ENCODE measurements at regions not wholly inside any gene's neighbourhood (a gene's known extent, or its start where the extent isn't known, plus 50 kb on each side); places are given as distances from the start of the nearest gene placed in this dataset.

- no peak for TF ChIP-seq ATOH8 (CRISPR knock-in tag; IDR thresholded peaks at IDR 0.05; ENCODE audit: low read depth)
Measured at GRCh38 chr4:120215350-120215749, 148.7 kb upstream of the MAD2L1 start (continued).

- ChIA-PET CTCF (no interaction called here), POLR2A (no interaction called here)
- no peaks in the 10 kb centered on the region for H3K9me3 ChIP-seq
- 3% methylated on average over 4 of the region's 4 CpGs for WGBS (ENCODE audit: missing lambda C conversion rate)
- H3K4me3 ChIP-seq: no peak overlapping the region
- FAIRE-seq (no peak), DNase-seq (ENCODE audit: low read depth in 1 of 2, low spot score in 1 of 2) (no peak), ATAC-seq (no peak)
- no peak overlapping the region for H3K4me2 ChIP-seq
- H3K4me1 ChIP-seq: no peaks in the 10 kb centered on the region
- no peak for TF ChIP-seq CHD4 (IDR thresholded peaks at IDR 0.05; ENCODE audit: borderline replicate concordance)
- no peak for TF ChIP-seq FOSL2 (IDR thresholded peaks at IDR 0.05)
- no peak for TF ChIP-seq FOSL2 (CRISPR knock-in tag; IDR thresholded peaks at IDR 0.05)
- no peak for TF ChIP-seq HOXB13 (CRISPR knock-in tag; IDR thresholded peaks at IDR 0.05; ENCODE audit: low read depth)
- TF ChIP-seq HOXA7 (CRISPR knock-in tag; IDR thresholded peaks at IDR 0.05): no peak
- H3K27ac ChIP-seq: no peak overlapping the region
Measured at GRCh38 chr4:120211408-120212015, 144.9 kb upstream of the MAD2L1 start.

GRCh38 chr4:120209706-120210105 is 143.1 kb upstream of the MAD2L1 start:
- Histone ChIP-seq H3K4me1 (no peaks in the 10 kb centered on the region), H3K4me3 (no peak overlapping the region), H3K4me2 (no peak overlapping the region), H3K27ac (no peak overlapping the region), H3K9me3 (no peaks in the 10 kb centered on the region)
- FAIRE-seq (no peak), DNase-seq (ENCODE audit: low read depth in 1 of 2, low spot score in 1 of 2) (peak in 1 of 2 experiments; percentile 1), ATAC-seq (no peak)
- ChIA-PET CTCF (no interaction called here), POLR2A (no interaction called here)
- 40% methylated on average over 4 of the region's 4 CpGs for WGBS (ENCODE audit: missing lambda C conversion rate)
- TF ChIP-seq JUNB (IDR thresholded peaks at IDR 0.05): no peak

- H3K4me2 ChIP-seq: no peak overlapping the region
- POLR2A ChIA-PET: no interaction called here
- 24% methylated on average over 3 of the region's 3 CpGs for WGBS (ENCODE audit: missing lambda C conversion rate)
- H3K9me3 ChIP-seq: no peaks in the 10 kb centered on the region
- TF ChIP-seq REST (IDR thresholded peaks at IDR 0.05) (no peak), FOSL2 (IDR thresholded peaks at IDR 0.05) (no peak), FOSL2 (CRISPR knock-in tag; IDR thresholded peaks at IDR 0.05) (no peak), MAX (IDR thresholded peaks at IDR 0.05) (no peak), CTCF (IDR thresholded peaks at IDR 0.05) (no peak), HEYL (CRISPR knock-in tag; IDR thresholded peaks at IDR 0.05) (no peak), USF2 (IDR thresholded peaks at IDR 0.05) (no peak), PBX3 (IDR thresholded peaks at IDR 0.05) (no peak)
- DNase-seq (ENCODE audit: low read depth in 1 of 2, low spot score in 1 of 2) (no peak), ATAC-seq (no peak), FAIRE-seq (no peak)
- no peaks in the 10 kb centered on the region for H3K4me1 ChIP-seq
- no peak overlapping the region for H3K27ac ChIP-seq
- no peak overlapping the region for H3K4me3 ChIP-seq
- CTCF ChIA-PET: interaction anchor here (0.8 kb wide), 1 partner anchor 20 kb away, joined by 3 read pairs; no protein-coding TSS in a partner anchor
Measured at GRCh38 chr4:120207021-120207420, 140.4 kb upstream of the MAD2L1 start.

Data from A549 (cell line).